PC-3 (cell line): ENCODE measurements at regions not wholly inside any gene's neighbourhood (a gene's known extent, or its start where the extent isn't known, plus 50 kb on each side); places are given as distances from the start of the nearest gene placed in this dataset.

Experiments
- CTCF ChIP-seq: fragments of 300-600 bp; sonication (generic); conservative IDR thresholded peaks from 2 replicates; pipeline ENCODE4 v1.5.1; 2017; ENCODE audit warnings: antibody characterized with exemption, low read depth, mild to moderate bottlenecking, low read length
- EZH2 ChIP-seq: fragments of 300-600 bp; sonication (generic); IDR thresholded peaks from one replicate; pipeline ENCODE4 v1.6.1; 2017; ENCODE audit warnings: antibody characterized with exemption, mild to moderate bottlenecking, low read length; ENCODE audit not compliant: unreplicated experiment
- EZH2phosphoT487 ChIP-seq: fragments of 300-600 bp; sonication (generic); IDR thresholded peaks from 2 replicates; pipeline ENCODE4 v1.6.1; 2018; ENCODE audit warnings: mild to moderate bottlenecking, antibody characterized with exemption, low read length, borderline replicate concordance

GRCh38 chr15:87115795-87116194, 1036.1 kb downstream of the AGBL1 start:
- TF ChIP-seq CTCF (no peak), EZH2phosphoT487 (no peak), EZH2 (no peak)
